ENCODE measurements at regions not wholly inside any gene's neighbourhood (a gene's known extent, or its start where the extent isn't known, plus 50 kb on each side); places are given as distances from the start of the nearest gene placed in this dataset.

- Mint-ChIP-seq H3K4me3 (no peak overlapping the region), H3K4me1 (peaks cover 3% of the 10 kb centered on the region; the same call in 1 of the 2 replicates), H3K27ac (no peak overlapping the region), H3K9me3 (peaks cover 6% of the 10 kb centered on the region), H3K27me3 (ENCODE audit: low read depth) (no peaks in the 10 kb centered on the region), H3K36me3 (no peaks in the 10 kb centered on the region)
- no peak for ATAC-seq
- ChIA-PET POLR2A (no interaction called here), CTCF (no interaction called here)
- no peak for DNase-seq (ENCODE audit: low spot score)
- TF ChIP-seq ELF4 (CRISPR knock-in tag; IDR thresholded peaks at IDR 0.05; ENCODE audit: low read depth): no peak
- TF ChIP-seq ATF1 (CRISPR knock-in tag; IDR thresholded peaks at IDR 0.05): no peak
- TF ChIP-seq SP1 (CRISPR knock-in tag; conservative IDR thresholded peaks at IDR 0.05): no peak
- no peak for TF ChIP-seq RORB (CRISPR knock-in tag; IDR thresholded peaks at IDR 0.05)
- no peak for TF ChIP-seq JAZF1 (CRISPR knock-in tag; IDR thresholded peaks at IDR 0.05)
- no peak for TF ChIP-seq PRDM15 (CRISPR knock-in tag; IDR thresholded peaks at IDR 0.05)
- TF ChIP-seq ATF3 (CRISPR knock-in tag; conservative IDR thresholded peaks at IDR 0.05): no peak
- no peak for TF ChIP-seq CBFB (CRISPR knock-in tag; IDR thresholded peaks at IDR 0.05; ENCODE audit: low read depth)
- TF ChIP-seq CREM (CRISPR knock-in tag; IDR thresholded peaks at IDR 0.05): no peak
- no peak for TF ChIP-seq JUN (CRISPR knock-in tag; IDR thresholded peaks at IDR 0.05)
- TF ChIP-seq AR (CRISPR knock-in tag; IDR thresholded peaks at IDR 0.05): no peak
- TF ChIP-seq ZNF317 (CRISPR knock-in tag; IDR thresholded peaks at IDR 0.05; ENCODE audit: borderline replicate concordance, low read depth): no peak
- TF ChIP-seq SOX15 (CRISPR knock-in tag; IDR thresholded peaks at IDR 0.05): no peak
- no peak for TF ChIP-seq ZNF396 (CRISPR knock-in tag; IDR thresholded peaks at IDR 0.05; ENCODE audit: borderline replicate concordance)
- no peak for TF ChIP-seq ERG (CRISPR knock-in tag; IDR thresholded peaks at IDR 0.05)
- TF ChIP-seq E2F1 (CRISPR knock-in tag; IDR thresholded peaks at IDR 0.05): no peak
- no peak for TF ChIP-seq NFATC4 (CRISPR knock-in tag; IDR thresholded peaks at IDR 0.05)
- no peak for TF ChIP-seq E2F5 (CRISPR knock-in tag; IDR thresholded peaks at IDR 0.05)
- no peak for TF ChIP-seq ATF6 (CRISPR knock-in tag; IDR thresholded peaks at IDR 0.05)
- TF ChIP-seq ZNF232 (CRISPR knock-in tag; IDR thresholded peaks at IDR 0.05): no peak
Measured at GRCh38 chr1:82045221-82045620, 244.5 kb downstream of the ADGRL2 start.
